B cell (primary cell): ENCODE measurements at regions not wholly inside any gene's neighbourhood (a gene's known extent, or its start where the extent isn't known, plus 50 kb on each side); places are given as distances from the start of the nearest gene placed in this dataset.

Experiments
- ATAC-seq: fragments of 200-7000 bp; cut with Tn5 transposase; one replicate; pipeline ENCODE4 v1.10.0; 2021; ENCODE audit warnings: low read depth, mild to moderate bottlenecking, moderate number of reproducible peaks, moderate library complexity
- CTCF ChIA-PET: fragments of 350-600 bp; sonication (Branson Sonifier 250); formaldehyde crosslinking; loops from one replicate; lab custom pipeline; 2021; ENCODE audit warnings: antibody characterized with exemption, inconsistent platforms; lab: Charles Lee
- POLR2A ChIA-PET: fragments of 350-600 bp; sonication (Branson Sonifier 250); formaldehyde crosslinking; loops from one replicate; lab custom pipeline; 2021; ENCODE audit warnings: antibody characterized with exemption; lab: Charles Lee
- DNase-seq: peaks from one replicate; pipeline ENCODE4 v3.0.0; 2013
- H2AFZ ChIP-seq: 2 replicates; pipeline ENCODE4 v1.6.1; 2012; ENCODE audit warnings: mild to moderate bottlenecking, low read depth, low read length; ENCODE audit not compliant: insufficient read depth, poor library complexity, severe bottlenecking
- H3K27ac ChIP-seq, 2 donors: 1 replicate in 1 of 2; 2 replicates in 1 of 2; pipeline ENCODE4 v1.5.1; 2012 to 2013; ENCODE audit warnings: low read length in 2 of 2, mild to moderate bottlenecking in 2 of 2, moderate library complexity in 1 of 2
- H3K27me3 ChIP-seq, 4 experiments: fragments of 200-600 bp in 1 of 4; sonication (generic) in 1 of 4; replicated peaks in 1 of 4; 1 replicate in 2 of 4; 2 replicates in 2 of 4; pipeline versions ENCODE4 v1.6.1 to v1.7.0; 2013 to 2016; ENCODE audit warnings: low read length in 3 of 4, mild to moderate bottlenecking in 2 of 4, mixed read lengths in 1 of 4, moderate library complexity in 1 of 4; ENCODE audit not compliant: insufficient read depth in 4 of 4, control insufficient read depth in 3 of 4; ENCODE audit errors: control extremely low read depth in 1 of 4
- H3K36me3 ChIP-seq, 2 experiments: replicated peaks in 1 of 2; 1 replicate in 1 of 2; 2 replicates in 1 of 2; pipeline versions ENCODE4 v1.6.1 to v1.7.1; 2013; ENCODE audit warnings: low read length in 1 of 2; ENCODE audit not compliant: insufficient read depth in 2 of 2, control insufficient read depth in 1 of 2; ENCODE audit errors: control extremely low read depth in 1 of 2, extremely low read depth in 1 of 2
- H3K4me1 ChIP-seq, 2 donors: fragments of 200-600 bp in 1 of 2; sonication (generic) in 1 of 2; 1 replicate in 1 of 2; 2 replicates in 1 of 2; pipeline versions ENCODE4 v1.5.1 to v1.6.1; 2013 to 2017; ENCODE audit warnings: low read length in 2 of 2; ENCODE audit not compliant: control insufficient read depth in 2 of 2, insufficient read depth in 2 of 2
- H3K4me2 ChIP-seq: replicated peaks from 2 replicates; pipeline ENCODE3; 2012; ENCODE audit warnings: mild to moderate bottlenecking, low read depth, low read length; ENCODE audit not compliant: poor library complexity, severe bottlenecking
- H3K4me3 ChIP-seq, 5 experiments: fragments of 200-600 bp in 1 of 5; sonication (generic) in 1 of 5; 1 replicate in 3 of 5; 2 replicates in 2 of 5; pipeline versions ENCODE4 v1.5.1 to v1.7.0; 2011 to 2016; ENCODE audit warnings: low read length in 4 of 5, mild to moderate bottlenecking in 4 of 5, low read depth in 2 of 5, control low read depth in 1 of 5, moderate library complexity in 1 of 5; ENCODE audit not compliant: insufficient read depth in 1 of 5; ENCODE audit errors: control extremely low read depth in 1 of 5, extremely low read depth in 1 of 5
- H3K79me2 ChIP-seq: fragments of 200-600 bp; sonication (generic); one replicate; pipeline ENCODE4 v1.6.0; 2016; ENCODE audit warnings: low read length; ENCODE audit not compliant: control insufficient read depth, insufficient read depth
- H3K9ac ChIP-seq: fragments of 200-600 bp; sonication (generic); 2 replicates; pipeline ENCODE4 v1.6.1; 2017; ENCODE audit warnings: mild to moderate bottlenecking, low read length, moderate library complexity
- H3K9me3 ChIP-seq, 3 donors: one replicate each; pipeline versions ENCODE4 v1.6.1 to v1.7.1; 2013; ENCODE audit warnings: low read length in 2 of 3; ENCODE audit not compliant: control insufficient read depth in 2 of 3, insufficient read depth in 1 of 3; ENCODE audit errors: control extremely low read depth in 1 of 3
- H4K20me1 ChIP-seq: 2 replicates; pipeline ENCODE4 v1.6.0; 2012; ENCODE audit warnings: mild to moderate bottlenecking, low read length; ENCODE audit not compliant: insufficient read depth, control insufficient read depth, poor library complexity, severe bottlenecking
- H3K27ac Mint-ChIP-seq: one replicate; pipeline ENCODE4 v1.8.0; 2021; ENCODE audit warnings: mixed read lengths
- H3K27me3 Mint-ChIP-seq: one replicate; pipeline ENCODE4 v1.8.0; 2021; ENCODE audit warnings: mixed read lengths
- H3K4me1 Mint-ChIP-seq: one replicate; pipeline ENCODE4 v1.8.0; 2021; ENCODE audit warnings: mixed read lengths
- H3K4me3 Mint-ChIP-seq: one replicate; pipeline ENCODE4 v1.8.0; 2021; ENCODE audit warnings: mixed read lengths
- H3K9me3 Mint-ChIP-seq: one replicate; pipeline ENCODE4 v1.8.0; 2022; ENCODE audit warnings: mixed read lengths; ENCODE audit not compliant: insufficient read depth
- EZH2 ChIP-seq: IDR thresholded peaks from 2 replicates; pipeline ENCODE4 v1.6.1; 2012; ENCODE audit warnings: borderline replicate concordance, low read depth, mild to moderate bottlenecking, moderate library complexity, low read length; ENCODE audit not compliant: insufficient read depth, poor library complexity, severe bottlenecking
- WGBS: methylation state at CpG from one replicate; pipeline ENCODE4 v1.1.5; 2013; ENCODE audit warnings: missing lambda C conversion rate; ENCODE audit not compliant: insufficient coverage; 5-methylcytosine and 5-hydroxymethylcytosine counted together
- intact Hi-C: fragments of 100-400 bp; cut with micrococcal nuclease; formaldehyde crosslinking; loops from one replicate; pipeline ENCODE4 v1.10.0; 2022
- TF ChIP-seq, protein P1 (sequence below): fragments of 200-600 bp; IDR thresholded peaks from one replicate; pipeline ENCODE4 v1.8.0; 2022; ENCODE audit warnings: antibody characterized with exemption, mild to moderate bottlenecking

GRCh38 chr3:187447737-187448136, 79.6 kb downstream of the RTP4 start:
- CTCF ChIA-PET, result interaction anchor here (1.1 kb wide), 1 partner anchor 128 kb away, joined by 3 read pairs; no protein-coding TSS in a partner anchor
- no peak for DNase-seq

GRCh38 chr3:187445356-187445755, 77.2 kb downstream of the RTP4 start:
- peaks cover 18% of the 10 kb centered on the region for H3K27me3 Mint-ChIP-seq
- no peaks in the 10 kb centered on the region for H3K27me3 ChIP-seq
- CTCF ChIA-PET, result no interaction called here

More at GRCh38 chr3:187447737-187448136, 79.6 kb downstream of the RTP4 start:
- Histone ChIP-seq H3K9me3 (no peaks in the 10 kb centered on the region), H3K4me2 (no peak overlapping the region), H2AFZ (no peak overlapping the region), H4K20me1 (no peaks in the 10 kb centered on the region), H3K27me3 (no peaks in the 10 kb centered on the region), H3K36me3 (no peaks in the 10 kb centered on the region), H3K4me3 (no peak overlapping the region), H3K9ac (no peak overlapping the region), H3K4me1 (no peaks in the 10 kb centered on the region), H3K27ac (no peak overlapping the region), H3K79me2 (no peaks in the 10 kb centered on the region)
- Mint-ChIP-seq H3K27me3 (peaks cover 26% of the 10 kb centered on the region), H3K4me3 (no peak overlapping the region), H3K9me3 (peaks cover 3% of the 10 kb centered on the region), H3K27ac (no peak overlapping the region), H3K4me1 (no peaks in the 10 kb centered on the region)
- TF ChIP-seq, protein P1, sequence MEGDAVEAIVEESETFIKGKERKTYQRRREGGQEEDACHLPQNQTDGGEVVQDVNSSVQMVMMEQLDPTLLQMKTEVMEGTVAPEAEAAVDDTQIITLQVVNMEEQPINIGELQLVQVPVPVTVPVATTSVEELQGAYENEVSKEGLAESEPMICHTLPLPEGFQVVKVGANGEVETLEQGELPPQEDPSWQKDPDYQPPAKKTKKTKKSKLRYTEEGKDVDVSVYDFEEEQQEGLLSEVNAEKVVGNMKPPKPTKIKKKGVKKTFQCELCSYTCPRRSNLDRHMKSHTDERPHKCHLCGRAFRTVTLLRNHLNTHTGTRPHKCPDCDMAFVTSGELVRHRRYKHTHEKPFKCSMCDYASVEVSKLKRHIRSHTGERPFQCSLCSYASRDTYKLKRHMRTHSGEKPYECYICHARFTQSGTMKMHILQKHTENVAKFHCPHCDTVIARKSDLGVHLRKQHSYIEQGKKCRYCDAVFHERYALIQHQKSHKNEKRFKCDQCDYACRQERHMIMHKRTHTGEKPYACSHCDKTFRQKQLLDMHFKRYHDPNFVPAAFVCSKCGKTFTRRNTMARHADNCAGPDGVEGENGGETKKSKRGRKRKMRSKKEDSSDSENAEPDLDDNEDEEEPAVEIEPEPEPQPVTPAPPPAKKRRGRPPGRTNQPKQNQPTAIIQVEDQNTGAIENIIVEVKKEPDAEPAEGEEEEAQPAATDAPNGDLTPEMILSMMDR, result no peak
- no peak for TF ChIP-seq EZH2
- POLR2A ChIA-PET, result no interaction called here
- no peak for ATAC-seq
- intact Hi-C loops, result no loop called here
- WGBS, result no CpG with 5 or more reads among the region's 3 CpGs

More at GRCh38 chr3:187445356-187445755, 77.2 kb downstream of the RTP4 start:
- Histone ChIP-seq H3K9ac (no peak overlapping the region), H3K36me3 (no peaks in the 10 kb centered on the region), H3K4me2 (no peak overlapping the region), H2AFZ (no peak overlapping the region), H3K27ac (no peak overlapping the region), H3K4me1 (no peaks in the 10 kb centered on the region), H4K20me1 (no peaks in the 10 kb centered on the region), H3K9me3 (no peaks in the 10 kb centered on the region), H3K79me2 (no peaks in the 10 kb centered on the region), H3K4me3 (no peak overlapping the region)
- Mint-ChIP-seq H3K9me3 (no peaks in the 10 kb centered on the region), H3K4me1 (no peaks in the 10 kb centered on the region), H3K4me3 (no peak overlapping the region), H3K27ac (no peak overlapping the region)
- intact Hi-C loops, result no loop called here
- TF ChIP-seq, protein P1, result no peak
- TF ChIP-seq EZH2, result no peak
- ATAC-seq (no peak), DNase-seq (no peak)
- 100% methylated on average over 1 of the region's 2 CpGs for WGBS
- POLR2A ChIA-PET, result no interaction called here
